MM.1S (cell line): ENCODE measurements at regions not wholly inside any gene's neighbourhood (a gene's known extent, or its start where the extent isn't known, plus 50 kb on each side); places are given as distances from the start of the nearest gene placed in this dataset.
"Not testable (repeated sequence)": the region's sequence is repeated elsewhere in the genome, so short reads cannot be mapped to it uniquely, and the experiment has no call there.

Experiments used
- DNase-seq: peaks from one replicate; pipeline ENCODE4 v3.0.0-alpha.2; 2015
- H2AFZ ChIP-seq: fragments of 300-600 bp; sonication (generic); 2 replicates; pipeline ENCODE4 v1.6.0; 2016; ENCODE audit warnings: antibody characterized with exemption, low read length
- H3F3A ChIP-seq: fragments of 300-600 bp; sonication (generic); 2 replicates; pipeline ENCODE4 v1.6.1; 2016; ENCODE audit warnings: mild to moderate bottlenecking, antibody characterized with exemption, low read length, moderate library complexity, mixed read lengths; ENCODE audit not compliant: insufficient read depth
- H3K27ac ChIP-seq: fragments of 300-600 bp; sonication (generic); 2 replicates; pipeline ENCODE4 v1.5.1; 2016; ENCODE audit warnings: mild to moderate bottlenecking, low read length
- H3K27me3 ChIP-seq: fragments of 300-600 bp; sonication (generic); replicated peaks from 2 replicates; pipeline ENCODE4 v1.6.0; 2016; ENCODE audit warnings: low read length; ENCODE audit not compliant: insufficient read depth
- H3K36me3 ChIP-seq: fragments of 300-600 bp; sonication (generic); replicated peaks from 2 replicates; pipeline ENCODE4 v1.6.1; 2016; ENCODE audit warnings: mild to moderate bottlenecking, low read length, mixed read lengths; ENCODE audit not compliant: insufficient read depth
- H3K4me1 ChIP-seq: fragments of 300-600 bp; sonication (generic); 2 replicates; pipeline ENCODE4 v1.6.1; 2016; ENCODE audit warnings: low read length, mixed read lengths
- H3K4me2 ChIP-seq: fragments of 300-600 bp; sonication (generic); 2 replicates; pipeline ENCODE4 v1.6.0; 2016; ENCODE audit warnings: low read depth, low read length
- H3K4me3 ChIP-seq: fragments of 300-600 bp; sonication (generic); 2 replicates; pipeline ENCODE4 v1.5.1; 2016; ENCODE audit warnings: low read length, mixed read lengths
- H3K79me2 ChIP-seq: fragments of 300-600 bp; sonication (generic); 2 replicates; pipeline ENCODE4 v1.6.1; 2016; ENCODE audit warnings: mixed run types, low read length, mixed read lengths
- H3K9ac ChIP-seq: fragments of 300-600 bp; sonication (generic); 2 replicates; pipeline ENCODE4 v1.6.1; 2016; ENCODE audit warnings: low read length, mixed read lengths
- H3K9me2 ChIP-seq: fragments of 300-600 bp; sonication (generic); replicated peaks from 2 replicates; pipeline ENCODE4 v1.6.1; 2016; ENCODE audit warnings: mild to moderate bottlenecking, low read length, mixed read lengths; ENCODE audit not compliant: insufficient read depth
- H3K9me3 ChIP-seq: fragments of 300-600 bp; sonication (generic); replicated peaks from 2 replicates; pipeline ENCODE4 v1.6.1; 2016; ENCODE audit warnings: mild to moderate bottlenecking, low read length, mixed read lengths; ENCODE audit not compliant: insufficient read depth
- H4K20me1 ChIP-seq: fragments of 300-600 bp; sonication (generic); 2 replicates; pipeline ENCODE4 v1.6.1; 2016; ENCODE audit warnings: mild to moderate bottlenecking, low read length, moderate library complexity, mixed read lengths; ENCODE audit not compliant: insufficient read depth
- CTCF ChIP-seq: fragments of 300-600 bp; sonication (generic); IDR thresholded peaks from 2 replicates; pipeline ENCODE4 v1.5.1; 2016; ENCODE audit warnings: antibody characterized with exemption, low read length, mixed read lengths
- EZH2 ChIP-seq: fragments of 300-600 bp; sonication (generic); optimal IDR thresholded peaks from 2 replicates; pipeline ENCODE3; 2017; ENCODE audit warnings: low read depth, mild to moderate bottlenecking, antibody characterized with exemption, low read length, mixed read lengths
- EZH2phosphoT487 ChIP-seq: fragments of 300-600 bp; sonication (generic); IDR thresholded peaks from 2 replicates; pipeline ENCODE4 v1.6.1; 2018; ENCODE audit warnings: antibody characterized with exemption, low read length

DNA sequence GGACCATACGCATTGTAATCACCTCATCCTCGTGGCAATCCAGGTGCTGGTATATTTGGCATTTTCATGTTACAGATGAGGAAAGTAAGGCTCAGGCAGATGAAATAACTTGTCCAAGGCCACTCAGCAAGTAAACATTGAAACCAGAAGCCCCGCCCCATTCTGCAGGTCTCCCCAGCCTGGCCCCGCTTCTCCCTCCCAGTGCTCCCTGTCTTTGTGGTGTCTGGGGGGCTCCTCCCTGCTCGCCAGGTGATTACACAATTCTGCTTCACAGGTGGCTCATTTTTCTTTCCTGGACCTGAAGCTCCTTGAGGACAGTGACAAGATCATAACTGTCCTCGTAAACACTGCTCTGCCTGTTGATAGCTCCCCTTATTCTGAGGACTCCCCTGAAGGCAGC lies 531.5 kb upstream of the B3GAT1 start:
- H3K9me2 ChIP-seq, result no peaks in the 10 kb centered on the region
- DNase-seq, result no peak

GRCh38 chr11:134942681-134943080 lies 530.6 kb upstream of the B3GAT1 start:
- Histone ChIP-seq H3K36me3 (no peaks in the 10 kb centered on the region), H3K4me2 (no peak overlapping the region), H3K9ac (no peak overlapping the region), H3K9me3 (no peaks in the 10 kb centered on the region), H3K4me1 (no peaks in the 10 kb centered on the region), H3K27me3 (no peaks in the 10 kb centered on the region), H3K9me2 (no peaks in the 10 kb centered on the region), H3K27ac (no peak overlapping the region), H4K20me1 (no peaks in the 10 kb centered on the region), H3K4me3 (no peak overlapping the region), H3K79me2 (no peaks in the 10 kb centered on the region), H3F3A (no peaks in the 10 kb centered on the region), H2AFZ (no peak overlapping the region)
- TF ChIP-seq EZH2, result no peak
- TF ChIP-seq CTCF, result no peak
- TF ChIP-seq EZH2phosphoT487, result no peak
- no peak for DNase-seq

More for the DNA sequence above, 531.5 kb upstream of the B3GAT1 start:
- Histone ChIP-seq H3K4me1 (no peaks in the 10 kb centered on the region), H3K36me3 (no peaks in the 10 kb centered on the region), H3K27ac (no peak overlapping the region), H3K27me3 (no peaks in the 10 kb centered on the region), H3K79me2 (no peaks in the 10 kb centered on the region), H3K9me3 (no peaks in the 10 kb centered on the region), H3F3A (no peaks in the 10 kb centered on the region), H3K4me2 (no peak overlapping the region), H3K9ac (no peak overlapping the region), H3K4me3 (no peak overlapping the region), H4K20me1 (no peaks in the 10 kb centered on the region), H2AFZ (no peak overlapping the region)
- TF ChIP-seq EZH2 (no peak), EZH2phosphoT487 (no peak), CTCF (no peak)

GRCh38 chr11:134941936-134942600 lies 530.0 kb upstream of the B3GAT1 start:
- not testable (repeated sequence) for H3K27me3 ChIP-seq, H3K79me2 ChIP-seq, H3K4me2 ChIP-seq, H4K20me1 ChIP-seq, H3K27ac ChIP-seq, H3K4me1 ChIP-seq, H3K9ac ChIP-seq, H3K36me3 ChIP-seq, DNase-seq, H3K9me3 ChIP-seq, H3K9me2 ChIP-seq, H2AFZ ChIP-seq, H3F3A ChIP-seq, H3K4me3 ChIP-seq

- H2AFZ ChIP-seq, result no peak overlapping the region
- no peak for DNase-seq
- TF ChIP-seq EZH2, result no peak
- no peak for TF ChIP-seq EZH2phosphoT487
- TF ChIP-seq CTCF, result no peak
These were observed 529.3 kb upstream of the B3GAT1 start for GRCh38 chr11:134941326-134941725.

More at GRCh38 chr11:134941326-134941725, 529.3 kb upstream of the B3GAT1 start:
- H3K4me2 ChIP-seq, result no peak overlapping the region
- no peak overlapping the region for H3K4me3 ChIP-seq
- no peaks in the 10 kb centered on the region for H3K36me3 ChIP-seq
- H3K9me2 ChIP-seq, result no peaks in the 10 kb centered on the region
- no peaks in the 10 kb centered on the region for H3K27me3 ChIP-seq
- no peaks in the 10 kb centered on the region for H3K79me2 ChIP-seq
- no peaks in the 10 kb centered on the region for H3K9me3 ChIP-seq
- H3K4me1 ChIP-seq, result no peaks in the 10 kb centered on the region
- H4K20me1 ChIP-seq, result no peaks in the 10 kb centered on the region
- H3K27ac ChIP-seq, result no peak overlapping the region
- H3F3A ChIP-seq, result no peaks in the 10 kb centered on the region
- H3K9ac ChIP-seq, result no peak overlapping the region
